GM19397 (cell line): ENCODE measurements at regions not wholly inside any gene's neighbourhood (a gene's known extent, or its start where the extent isn't known, plus 50 kb on each side); places are given as distances from the start of the nearest gene placed in this dataset.
"Not testable (repeated sequence)": the region's sequence is repeated elsewhere in the genome, so short reads cannot be mapped to it uniquely, and the experiment has no call there.

ENCODE experiments used
- ATAC-seq: cut with Tn5 transposase; IDR thresholded peaks from one replicate; pipeline ENCODE4 v1.9.1; 2021; ENCODE audit warnings: mild to moderate bottlenecking, moderate library complexity; ENCODE audit not compliant: unreplicated experiment

DNA sequence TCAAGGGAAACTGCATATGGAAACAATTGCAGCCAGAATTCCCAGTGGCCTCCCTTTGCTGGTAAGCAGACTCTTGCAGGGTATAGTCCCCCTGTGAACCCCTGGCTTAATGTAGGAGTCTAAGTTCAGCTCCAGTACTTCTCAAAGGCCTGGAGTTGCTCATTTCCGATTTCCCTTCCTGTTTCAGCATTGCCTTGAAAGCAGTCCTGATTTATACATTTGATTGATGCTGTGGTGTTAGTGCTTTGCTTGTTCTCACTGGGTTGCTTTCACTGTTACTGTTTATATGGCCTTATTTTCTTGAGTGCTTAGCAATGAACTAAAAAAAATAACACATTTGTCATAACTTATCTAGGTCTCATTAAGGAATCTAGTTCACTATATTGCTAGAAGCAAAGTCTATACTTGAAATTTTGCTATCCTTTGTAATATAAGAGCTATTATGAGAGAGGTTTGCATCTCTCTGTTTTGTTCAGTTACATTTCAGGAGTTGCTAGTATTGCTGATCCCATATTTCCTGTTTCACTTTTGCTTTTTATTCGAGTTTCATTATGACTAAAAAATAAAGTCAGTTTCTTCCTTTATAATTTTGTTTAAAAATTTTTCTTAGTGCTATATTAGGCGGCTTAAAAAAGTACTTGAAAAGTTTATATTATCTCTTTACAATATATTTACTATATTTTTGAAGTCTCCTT lies 122.4 kb upstream of the NMUR2 start:
- no peak for ATAC-seq

DNA sequence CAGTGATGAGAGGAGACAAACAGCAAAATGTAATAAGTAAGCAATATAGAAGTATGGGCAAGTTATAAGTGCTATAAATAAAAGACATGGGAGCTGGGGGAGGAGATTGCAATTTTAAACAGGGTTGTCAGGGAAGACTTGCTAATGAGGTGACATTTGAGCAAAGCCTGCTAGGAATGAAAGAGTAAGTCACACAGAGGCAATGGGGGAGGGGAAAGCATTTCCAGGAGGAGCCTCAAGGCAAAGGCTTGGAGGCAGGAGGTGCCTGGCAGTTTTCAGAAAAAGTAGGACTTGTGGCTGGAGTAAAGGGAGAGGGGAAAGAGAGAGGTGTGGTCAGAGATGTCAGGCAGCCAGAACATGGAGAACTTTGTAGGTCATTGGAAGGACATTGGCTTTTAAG lies 124.4 kb upstream of the NMUR2 start:
- ATAC-seq, result no peak

DNA sequence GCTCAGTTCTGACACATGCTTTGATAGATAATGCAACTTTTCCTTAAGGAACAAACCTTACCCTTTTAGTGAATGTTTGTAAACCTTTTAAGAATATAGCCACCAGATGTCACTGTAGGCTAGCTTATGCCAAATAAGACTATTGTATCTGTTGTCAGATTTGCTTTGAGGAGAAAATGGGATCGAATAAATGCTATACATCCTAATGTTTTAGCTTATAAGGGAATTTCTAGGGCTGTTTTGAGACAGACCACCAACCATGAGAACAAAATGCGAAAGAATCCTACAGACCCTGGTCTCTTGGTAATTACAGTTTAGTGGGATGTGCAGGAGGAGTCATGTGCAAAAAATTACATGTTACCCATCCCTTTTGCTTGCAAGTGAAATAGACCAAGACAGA lies 127.6 kb upstream of the NMUR2 start:
- no peak for ATAC-seq

- ATAC-seq, result no peak
Measured at GRCh38 chr5:152534641-152535040, 129.6 kb upstream of the NMUR2 start.

GRCh38 chr5:152542741-152543140 lies 137.7 kb upstream of the NMUR2 start:
- ATAC-seq, result no peak

DNA sequence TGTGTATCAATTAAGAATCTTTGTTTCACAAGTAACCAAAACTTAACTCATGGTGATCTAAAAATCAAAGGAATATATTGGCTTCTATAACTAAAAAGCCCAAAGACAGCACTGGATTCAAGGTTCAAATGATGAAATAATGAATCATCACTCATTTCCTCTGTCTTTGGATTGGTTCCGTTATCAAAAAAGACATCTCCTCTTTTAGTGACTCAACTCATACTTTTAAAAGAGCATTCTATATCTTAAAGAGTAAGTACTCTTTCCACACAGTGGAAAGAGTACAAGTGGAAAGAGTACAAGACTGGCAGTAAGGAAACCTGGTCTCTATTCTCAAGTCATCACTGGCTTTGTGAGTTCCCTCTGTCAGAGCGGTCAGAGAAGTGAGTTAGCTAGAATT lies 141.4 kb upstream of the NMUR2 start:
- ATAC-seq, result no peak

DNA sequence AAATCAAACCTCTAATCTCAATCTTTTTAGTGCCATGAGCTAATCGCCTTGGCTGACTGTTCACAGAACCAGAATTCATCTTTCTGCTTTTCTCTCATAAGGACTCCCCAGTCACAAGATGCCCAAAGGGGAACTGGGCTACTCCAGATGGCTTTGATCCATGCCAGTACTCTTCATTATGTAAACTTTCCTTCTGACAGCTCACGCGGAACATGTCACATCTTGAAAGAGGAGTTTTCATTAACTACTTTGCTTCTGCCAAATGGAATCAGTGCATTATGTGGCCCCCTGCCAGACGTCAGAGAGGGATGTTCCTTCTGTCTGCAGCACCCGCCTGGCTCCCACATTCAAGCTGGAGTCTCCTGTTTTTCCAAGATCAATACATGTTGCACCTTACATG lies 142.1 kb upstream of the NMUR2 start:
- ATAC-seq, result no peak

DNA sequence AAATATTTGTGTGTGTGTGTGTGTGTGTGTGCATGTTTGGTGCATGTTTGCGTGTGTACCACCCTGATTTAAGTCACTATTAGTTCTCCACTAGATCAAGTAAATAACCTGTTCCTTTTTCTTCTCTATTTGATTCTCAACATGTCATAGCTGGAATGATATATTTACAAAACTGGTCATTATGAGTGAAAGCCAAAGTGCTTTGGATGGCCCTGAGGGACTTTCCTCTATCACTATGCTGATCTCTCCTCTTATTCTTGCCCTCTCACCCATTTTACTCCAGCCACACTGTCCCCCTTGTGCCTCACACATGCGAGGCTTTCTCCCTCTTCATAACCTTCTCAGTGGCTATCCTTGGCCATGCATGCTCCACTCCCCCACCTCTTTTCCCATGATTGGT lies 144.6 kb upstream of the NMUR2 start:
- no peak for ATAC-seq

DNA sequence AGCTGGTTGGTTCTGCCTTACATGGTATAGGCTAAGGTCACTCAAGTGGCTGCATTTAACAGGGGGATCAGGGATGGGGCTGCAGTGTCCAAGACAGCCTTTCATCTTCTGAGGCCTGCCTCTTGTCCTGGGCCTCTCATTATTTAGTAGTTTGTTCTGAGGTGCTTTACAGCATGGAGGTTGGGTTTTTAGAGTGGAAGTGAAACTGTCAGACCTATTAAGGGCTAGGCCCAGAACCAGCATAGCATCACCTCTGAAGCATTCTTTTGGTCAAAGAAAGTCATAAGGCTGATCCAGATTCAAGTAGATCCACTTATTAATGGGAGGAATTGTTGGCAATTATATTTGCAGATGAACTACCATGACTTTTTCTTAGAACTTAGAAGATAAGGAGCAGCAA lies 146.0 kb upstream of the NMUR2 start:
- no peak for ATAC-seq

GRCh38 chr5:152556784-152557183 lies 151.7 kb upstream of the NMUR2 start:
- no peak for ATAC-seq

DNA sequence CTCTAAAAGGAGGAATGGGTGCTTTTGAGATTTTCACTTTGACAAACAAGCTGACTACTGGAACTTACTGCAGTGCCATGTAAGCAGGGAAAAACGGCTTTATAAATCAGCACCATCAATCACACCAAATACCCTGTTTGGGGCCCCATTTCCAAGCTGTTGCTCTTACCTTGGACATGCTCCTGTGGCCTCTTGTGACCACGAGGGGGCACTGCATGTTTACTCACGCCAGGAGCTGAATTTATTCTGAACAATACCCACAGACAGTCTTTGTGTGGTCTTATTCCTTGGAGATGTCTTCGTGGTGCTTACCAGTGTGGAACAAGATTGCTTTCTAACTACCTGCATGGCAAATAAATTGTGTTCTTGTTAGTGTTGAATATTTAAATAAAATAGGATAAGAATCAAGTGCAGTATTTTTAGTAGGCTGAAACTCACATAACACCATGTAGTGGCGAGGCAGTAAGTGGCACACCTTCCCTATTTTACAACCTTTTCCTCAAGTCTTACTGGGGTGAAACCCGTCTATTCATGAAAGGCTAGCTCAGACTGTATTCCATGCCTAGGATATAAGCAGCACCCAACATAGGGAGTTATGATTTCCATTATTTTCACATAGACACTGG lies 155.5 kb upstream of the NMUR2 start:
- peak; percentile 54 for ATAC-seq

GRCh38 chr5:152568016-152568415 lies 162.9 kb upstream of the NMUR2 start:
- no peak for ATAC-seq

- no peak for ATAC-seq
Measured at GRCh38 chr5:152572812-152573211, 167.7 kb upstream of the NMUR2 start.

- ATAC-seq, result no peak
Measured at GRCh38 chr5:152584103-152584502, 179.0 kb upstream of the NMUR2 start.

DNA sequence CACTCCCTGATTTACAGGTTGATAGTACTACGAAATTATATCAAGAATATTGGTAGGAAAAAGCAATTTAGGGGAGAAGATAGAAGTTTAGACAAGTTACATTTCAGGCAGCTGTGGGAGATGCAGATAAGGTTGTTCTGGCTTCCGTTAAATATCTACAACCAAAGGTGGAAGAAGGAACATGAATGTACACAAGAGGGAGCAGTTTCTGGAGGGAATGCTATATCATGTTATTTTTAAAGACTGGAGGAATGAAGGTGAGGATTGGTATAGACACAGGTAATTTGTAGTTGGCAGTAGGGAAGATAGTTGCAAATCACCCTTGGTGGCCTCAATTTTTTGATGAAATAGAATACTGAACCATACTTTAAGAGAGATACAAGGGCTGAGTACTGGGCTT lies 187.3 kb upstream of the NMUR2 start:
- ATAC-seq, result no peak

DNA sequence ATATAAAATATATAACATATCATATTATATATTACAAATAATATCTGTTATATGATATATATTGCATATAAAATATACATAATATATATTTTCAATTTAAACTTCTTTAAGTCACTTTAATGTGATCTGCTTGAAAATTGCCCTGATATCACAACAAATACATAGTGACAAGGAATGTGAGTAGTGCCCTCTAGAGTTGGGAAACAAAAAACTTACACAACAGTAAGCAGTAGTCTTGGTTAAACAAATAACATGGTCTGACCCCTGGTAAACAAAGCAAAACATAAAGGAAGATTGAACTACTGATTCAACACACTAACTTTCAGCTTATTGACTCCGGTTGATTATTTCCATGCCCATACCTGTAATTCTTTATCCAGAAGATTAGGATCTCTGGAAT lies 188.3 kb upstream of the NMUR2 start:
- no peak for ATAC-seq

- ATAC-seq, result no peak
Measured at GRCh38 chr5:152595405-152595804, 190.3 kb upstream of the NMUR2 start.

- no peak for ATAC-seq
Measured at GRCh38 chr5:152599096-152599495, 194.0 kb upstream of the NMUR2 start.

GRCh38 chr5:152601806-152602732 lies 197.0 kb upstream of the NMUR2 start:
- no peak for ATAC-seq

DNA sequence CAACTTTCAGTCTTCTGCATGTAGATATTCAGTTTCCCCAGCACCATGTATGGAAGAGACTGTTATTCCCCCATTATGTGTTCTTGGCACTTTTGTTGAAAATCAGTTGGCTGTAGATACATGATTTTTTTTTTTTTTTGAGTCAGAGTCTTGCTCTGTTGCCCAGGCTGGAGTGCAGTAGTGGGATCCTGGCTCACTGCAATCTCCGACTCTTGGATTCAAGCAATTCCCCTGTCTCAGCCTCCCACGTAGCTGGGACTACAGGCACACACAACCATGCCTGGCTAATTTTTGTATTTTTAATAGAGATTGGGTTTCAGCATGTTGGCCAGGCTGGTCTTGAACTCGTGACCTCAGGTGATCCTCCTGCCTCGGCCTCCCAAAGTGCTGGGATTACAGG lies 201.0 kb upstream of the NMUR2 start:
- ATAC-seq, result not testable (repeated sequence)

DNA sequence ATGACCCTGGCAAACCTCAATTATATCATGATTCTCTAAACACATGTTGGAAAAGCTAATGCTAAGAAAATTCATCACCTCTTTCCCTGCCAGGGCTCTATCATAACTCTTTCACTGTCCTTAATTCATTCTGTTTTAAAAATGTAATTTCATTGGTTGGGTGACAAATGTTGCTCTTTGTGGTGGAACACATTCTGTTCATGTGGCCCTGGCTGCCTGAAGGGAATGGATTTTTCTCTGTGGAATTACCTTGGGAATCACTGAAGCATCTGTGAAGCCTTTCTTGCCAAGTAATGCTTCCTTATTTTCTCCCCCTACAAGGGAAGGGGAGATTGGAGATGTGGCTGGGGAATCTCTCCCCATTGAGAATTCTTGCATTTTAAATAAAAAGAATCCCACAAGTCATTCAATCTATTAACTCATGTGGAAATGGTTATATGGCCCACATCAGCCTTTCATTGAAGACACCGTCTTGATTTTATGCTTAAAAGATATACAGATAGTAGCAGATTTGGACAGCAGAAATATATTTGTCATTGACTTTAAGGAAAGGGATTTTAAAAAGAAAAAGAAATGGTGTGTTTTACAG lies 201.8 kb upstream of the NMUR2 start:
- no peak for ATAC-seq
